ENCODE measurements at regions not wholly inside any gene's neighbourhood (a gene's known extent, or its start where the extent isn't known, plus 50 kb on each side); places are given as distances from the start of the nearest gene placed in this dataset.
"Not testable (repeated sequence)": the region's sequence is repeated elsewhere in the genome, so short reads cannot be mapped to it uniquely, and the experiment has no call there.

DNA sequence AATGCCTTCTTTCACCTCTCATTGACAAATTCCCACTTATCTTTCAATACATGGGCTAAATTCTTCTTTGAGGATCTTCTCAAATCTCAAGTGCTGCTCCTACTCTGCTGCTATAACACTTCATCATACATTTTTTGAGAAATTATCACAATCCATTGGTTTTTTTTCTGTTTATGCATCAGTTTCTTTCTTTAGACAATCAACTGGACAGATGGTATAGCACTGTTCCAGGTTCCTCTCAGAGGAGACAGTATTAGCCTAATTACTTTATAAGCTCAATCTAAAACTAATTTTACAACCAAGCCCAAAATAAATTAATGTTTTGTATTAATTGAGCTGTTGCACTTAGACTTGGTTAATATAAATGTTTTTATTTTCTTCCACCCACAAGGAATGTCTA is 392.5 kb downstream of the CHL1 start:
- not testable (repeated sequence) for TF ChIP-seq CTCF (IDR thresholded peaks at IDR 0.05); ZFX (IDR thresholded peaks at IDR 0.05; ENCODE audit: borderline replicate concordance)
